Thyroid gland (tissue), 4 donors: ENCODE measurements at regions not wholly inside any gene's neighbourhood (a gene's known extent, or its start where the extent isn't known, plus 50 kb on each side); places are given as distances from the start of the nearest gene placed in this dataset.

Source experiments
- DNase-seq, 2 donors: peaks; one replicate each; pipeline ENCODE4 v3.0.0-alpha.2; 2019
- H3K27ac ChIP-seq, 3 donors: fragments of 200-600 bp; sonication (generic); 1 replicate in 2 of 3; 2 replicates in 1 of 3; pipeline ENCODE4 v1.5.1; 2016 to 2019; ENCODE audit warnings: mild to moderate bottlenecking in 1 of 3, moderate library complexity in 1 of 3
- H3K27me3 ChIP-seq: fragments of 200-600 bp; sonication (generic); one replicate; pipeline ENCODE4 v1.5.1; 2019
- H3K36me3 ChIP-seq, 2 donors: fragments of 200-600 bp; sonication (generic); one replicate each; pipeline ENCODE4 v1.5.1; 2016 to 2019
- H3K4me1 ChIP-seq, 2 donors: fragments of 200-600 bp; sonication (generic); one replicate each; pipeline ENCODE4 v1.5.1; 2017 to 2019
- H3K4me3 ChIP-seq, 3 donors: fragments of 200-600 bp; sonication (generic); replicated peaks in 1 of 3; 1 replicate in 2 of 3; 2 replicates in 1 of 3; pipeline ENCODE4 v1.5.1; 2016; ENCODE audit warnings: mild to moderate bottlenecking in 1 of 3
- H3K9me3 ChIP-seq: fragments of 200-600 bp; sonication (generic); one replicate; pipeline ENCODE4 v1.5.1; 2017
- POLR2A ChIP-seq, 2 donors: fragments of 450-650 bp; IDR thresholded peaks; one replicate each; pipeline ENCODE4 v1.6.1; 2017; ENCODE audit warnings: antibody characterized with exemption in 2 of 2, mild to moderate bottlenecking in 2 of 2, moderate library complexity in 1 of 2
- WGBS, 2 donors: methylation state at CpG; one replicate each; pipeline ENCODE4 v1.1.5; 2017; 5-methylcytosine and 5-hydroxymethylcytosine counted together
- intact Hi-C: fragments of 100-400 bp; cut with DNase I; formaldehyde crosslinking; loops from one replicate; pipeline ENCODE4 v1.15.1; 2023
- TF ChIP-seq, protein P1 (sequence below), 6 experiments: fragments of 200-600 bp in 3 of 6; fragments of 450-650 bp in 3 of 6; sonication (generic) in 3 of 6; IDR thresholded peaks; one replicate each; pipeline ENCODE4 v1.5.1; 2016 to 2019; ENCODE audit warnings: antibody characterized with exemption in 6 of 6, mild to moderate bottlenecking in 2 of 6, inconsistent platforms in 1 of 6, moderate library complexity in 1 of 6

GRCh38 chr2:235160281-235160810, 208.5 kb downstream of the SH3BP4 start:
- H3K27me3 ChIP-seq, result no peaks in the 10 kb centered on the region
- H3K9me3 ChIP-seq, result no peaks in the 10 kb centered on the region
- H3K4me3 ChIP-seq, result no peak overlapping the region
- TF ChIP-seq, protein P1, sequence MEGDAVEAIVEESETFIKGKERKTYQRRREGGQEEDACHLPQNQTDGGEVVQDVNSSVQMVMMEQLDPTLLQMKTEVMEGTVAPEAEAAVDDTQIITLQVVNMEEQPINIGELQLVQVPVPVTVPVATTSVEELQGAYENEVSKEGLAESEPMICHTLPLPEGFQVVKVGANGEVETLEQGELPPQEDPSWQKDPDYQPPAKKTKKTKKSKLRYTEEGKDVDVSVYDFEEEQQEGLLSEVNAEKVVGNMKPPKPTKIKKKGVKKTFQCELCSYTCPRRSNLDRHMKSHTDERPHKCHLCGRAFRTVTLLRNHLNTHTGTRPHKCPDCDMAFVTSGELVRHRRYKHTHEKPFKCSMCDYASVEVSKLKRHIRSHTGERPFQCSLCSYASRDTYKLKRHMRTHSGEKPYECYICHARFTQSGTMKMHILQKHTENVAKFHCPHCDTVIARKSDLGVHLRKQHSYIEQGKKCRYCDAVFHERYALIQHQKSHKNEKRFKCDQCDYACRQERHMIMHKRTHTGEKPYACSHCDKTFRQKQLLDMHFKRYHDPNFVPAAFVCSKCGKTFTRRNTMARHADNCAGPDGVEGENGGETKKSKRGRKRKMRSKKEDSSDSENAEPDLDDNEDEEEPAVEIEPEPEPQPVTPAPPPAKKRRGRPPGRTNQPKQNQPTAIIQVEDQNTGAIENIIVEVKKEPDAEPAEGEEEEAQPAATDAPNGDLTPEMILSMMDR (IDR thresholded peaks at IDR 0.05), result no peak
- no peak for TF ChIP-seq POLR2A (IDR thresholded peaks at IDR 0.05)
- H3K36me3 ChIP-seq, result no peaks in the 10 kb centered on the region
- intact Hi-C loops, result no loop called here
- H3K4me1 ChIP-seq, result peaks cover 0 to 4% of the 10 kb centered on the region in 2 donors
- 55 to 70% methylated on average over 7 of the region's 7 CpGs for WGBS, 2 donors
- H3K27ac ChIP-seq, result no peak overlapping the region
- DNase-seq, result no peak

GRCh38 chr2:235161565-235161964, 209.7 kb downstream of the SH3BP4 start:
- WGBS, 2 donors, result 89 to 93% methylated on average over 8 of the region's 8 CpGs
- TF ChIP-seq POLR2A (IDR thresholded peaks at IDR 0.05), result no peak
- TF ChIP-seq, protein P1 (IDR thresholded peaks at IDR 0.05), result no peak
- intact Hi-C loops, result no loop called here
- Histone ChIP-seq H3K27me3 (no peaks in the 10 kb centered on the region), H3K27ac (no peak overlapping the region), H3K9me3 (no peaks in the 10 kb centered on the region), H3K4me3 (no peak overlapping the region), H3K36me3 (no peaks in the 10 kb centered on the region), H3K4me1 (peaks cover 0 to 4% of the 10 kb centered on the region in 2 donors)
- no peak for DNase-seq

- no peak for TF ChIP-seq POLR2A (IDR thresholded peaks at IDR 0.05)
- TF ChIP-seq, protein P1 (IDR thresholded peaks at IDR 0.05), result no peak
- Histone ChIP-seq H3K9me3 (no peaks in the 10 kb centered on the region), H3K27me3 (no peaks in the 10 kb centered on the region), H3K27ac (no peak overlapping the region), H3K4me1 (peaks cover 0 to 4% of the 10 kb centered on the region in 2 donors), H3K36me3 (no peaks in the 10 kb centered on the region), H3K4me3 (no peak overlapping the region)
- 77 to 81% methylated on average over 9 of the region's 9 CpGs for WGBS, 2 donors
- intact Hi-C loops, result no loop called here
- DNase-seq, result no peak
Measured at GRCh38 chr2:235162082-235162836, 210.4 kb downstream of the SH3BP4 start.

DNA sequence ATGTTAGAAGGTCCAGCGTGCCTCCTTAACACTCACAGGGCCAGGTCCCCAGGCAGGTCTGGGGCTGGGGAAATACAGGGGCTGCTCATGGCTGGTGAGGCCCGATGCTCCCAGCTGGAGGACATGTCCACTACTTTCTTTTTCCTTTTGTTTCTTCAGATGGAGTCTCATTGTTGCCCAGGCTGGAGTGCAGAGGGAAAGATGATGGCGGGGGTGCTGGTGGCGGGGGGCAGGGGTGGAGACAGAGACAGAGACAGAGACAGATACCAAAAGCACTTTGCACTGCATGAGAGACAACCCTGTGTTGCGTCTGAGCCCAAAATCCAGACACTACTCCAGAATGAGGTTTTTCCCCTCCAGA, 211.0 kb downstream of the SH3BP4 start:
- intact Hi-C loops, result no loop called here
- WGBS, 2 donors, result 85 to 86% methylated on average over 5 of the region's 5 CpGs
- H3K27me3 ChIP-seq, result no peaks in the 10 kb centered on the region
- TF ChIP-seq, protein P1 (IDR thresholded peaks at IDR 0.05), result no peak
- no peak for TF ChIP-seq POLR2A (IDR thresholded peaks at IDR 0.05)
- no peaks in the 10 kb centered on the region for H3K4me1 ChIP-seq
- no peak overlapping the region for H3K27ac ChIP-seq
- H3K36me3 ChIP-seq, result no peaks in the 10 kb centered on the region
- no peaks in the 10 kb centered on the region for H3K9me3 ChIP-seq
- DNase-seq, result no peak
- no peak overlapping the region for H3K4me3 ChIP-seq

DNA sequence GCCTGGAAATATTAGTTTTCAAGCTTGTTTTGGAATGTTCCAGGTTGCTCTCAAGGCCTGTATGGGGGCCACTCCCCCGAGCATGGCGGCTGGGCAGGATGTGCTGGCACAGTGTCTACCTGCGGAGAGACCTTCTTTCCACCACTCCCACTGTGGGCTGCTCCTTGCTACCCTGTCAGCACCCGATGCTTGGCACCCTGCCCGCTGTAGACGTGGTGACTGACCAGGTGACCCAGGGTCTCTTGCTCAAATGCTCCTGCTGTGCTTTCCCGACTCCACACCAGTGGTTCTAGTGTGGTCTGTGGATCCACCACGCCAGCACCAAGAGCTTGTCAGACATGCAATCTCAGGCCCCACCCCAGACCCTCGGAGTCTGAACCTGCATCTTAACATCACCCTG, 213.3 kb downstream of the SH3BP4 start:
- TF ChIP-seq, protein P1 (IDR thresholded peaks at IDR 0.05), result no peak
- no peak for TF ChIP-seq POLR2A (IDR thresholded peaks at IDR 0.05)
- Histone ChIP-seq H3K27ac (no peak overlapping the region), H3K36me3 (no peaks in the 10 kb centered on the region), H3K27me3 (no peaks in the 10 kb centered on the region), H3K4me1 (no peaks in the 10 kb centered on the region), H3K9me3 (no peaks in the 10 kb centered on the region), H3K4me3 (no peak overlapping the region)
- no peak for DNase-seq
- intact Hi-C loops, result no loop called here
- WGBS, 2 donors, result 67 to 73% methylated on average over 9 of the region's 9 CpGs
